Colonic mucosa (tissue), 4 donors: ENCODE measurements at regions not wholly inside any gene's neighbourhood (a gene's known extent, or its start where the extent isn't known, plus 50 kb on each side); places are given as distances from the start of the nearest gene placed in this dataset.
"Not testable (repeated sequence)": the region's sequence is repeated elsewhere in the genome, so short reads cannot be mapped to it uniquely, and the experiment has no call there.

ENCODE experiments used
- DNase-seq: peaks from one replicate; pipeline ENCODE4 v3.0.0-alpha.2; 2020
- H3K27ac ChIP-seq: fragments of 200-600 bp; one replicate; pipeline ENCODE4 v1.8.0; 2021
- H3K27me3 ChIP-seq: fragments of 200-600 bp; one replicate; pipeline ENCODE4 v1.8.0; 2021
- H3K36me3 ChIP-seq: fragments of 200-600 bp; one replicate; pipeline ENCODE4 v1.8.0; 2021
- H3K4me1 ChIP-seq: fragments of 200-600 bp; one replicate; pipeline ENCODE4 v1.8.0; 2021; ENCODE audit warnings: mild to moderate bottlenecking
- H3K4me3 ChIP-seq: fragments of 200-600 bp; one replicate; pipeline ENCODE4 v1.8.0; 2021
- H3K9ac ChIP-seq, 2 donors: one replicate each; pipeline ENCODE4 v1.7.0; 2013; ENCODE audit warnings: control low read depth in 2 of 2, low read depth in 2 of 2, low read length in 2 of 2
- H3K9me3 ChIP-seq: fragments of 200-600 bp; one replicate; pipeline ENCODE4 v1.8.0; 2021
- intact Hi-C: fragments of 100-400 bp; cut with DNase I; formaldehyde crosslinking; loops from one replicate; pipeline ENCODE4 v1.14.1; 2022
- TF ChIP-seq, protein P1 (sequence below): fragments of 200-600 bp; IDR thresholded peaks from one replicate; pipeline ENCODE4 v1.8.0; 2022; ENCODE audit warnings: antibody characterized with exemption, mild to moderate bottlenecking
- donor health status: healthy.
- donor health status: DM: no; HTN: no; CAD: no.
- donor health status: DM: no; HTN: no; CAD: no.

- H3K9ac ChIP-seq, result no peak overlapping the region
- no peaks in the 10 kb centered on the region for H3K4me1 ChIP-seq
- no peak for DNase-seq
- intact Hi-C loops, result no loop called here
- no peaks in the 10 kb centered on the region for H3K27me3 ChIP-seq
- no peak overlapping the region for H3K4me3 ChIP-seq
- H3K27ac ChIP-seq, result no peak overlapping the region
- TF ChIP-seq, protein P1, sequence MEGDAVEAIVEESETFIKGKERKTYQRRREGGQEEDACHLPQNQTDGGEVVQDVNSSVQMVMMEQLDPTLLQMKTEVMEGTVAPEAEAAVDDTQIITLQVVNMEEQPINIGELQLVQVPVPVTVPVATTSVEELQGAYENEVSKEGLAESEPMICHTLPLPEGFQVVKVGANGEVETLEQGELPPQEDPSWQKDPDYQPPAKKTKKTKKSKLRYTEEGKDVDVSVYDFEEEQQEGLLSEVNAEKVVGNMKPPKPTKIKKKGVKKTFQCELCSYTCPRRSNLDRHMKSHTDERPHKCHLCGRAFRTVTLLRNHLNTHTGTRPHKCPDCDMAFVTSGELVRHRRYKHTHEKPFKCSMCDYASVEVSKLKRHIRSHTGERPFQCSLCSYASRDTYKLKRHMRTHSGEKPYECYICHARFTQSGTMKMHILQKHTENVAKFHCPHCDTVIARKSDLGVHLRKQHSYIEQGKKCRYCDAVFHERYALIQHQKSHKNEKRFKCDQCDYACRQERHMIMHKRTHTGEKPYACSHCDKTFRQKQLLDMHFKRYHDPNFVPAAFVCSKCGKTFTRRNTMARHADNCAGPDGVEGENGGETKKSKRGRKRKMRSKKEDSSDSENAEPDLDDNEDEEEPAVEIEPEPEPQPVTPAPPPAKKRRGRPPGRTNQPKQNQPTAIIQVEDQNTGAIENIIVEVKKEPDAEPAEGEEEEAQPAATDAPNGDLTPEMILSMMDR, result peak; percentile 43
- H3K36me3 ChIP-seq, result no peaks in the 10 kb centered on the region
- no peaks in the 10 kb centered on the region for H3K9me3 ChIP-seq
Observed at GRCh38 chr5:91928754-91929521, 545.8 kb upstream of the ARRDC3 start.

DNA sequence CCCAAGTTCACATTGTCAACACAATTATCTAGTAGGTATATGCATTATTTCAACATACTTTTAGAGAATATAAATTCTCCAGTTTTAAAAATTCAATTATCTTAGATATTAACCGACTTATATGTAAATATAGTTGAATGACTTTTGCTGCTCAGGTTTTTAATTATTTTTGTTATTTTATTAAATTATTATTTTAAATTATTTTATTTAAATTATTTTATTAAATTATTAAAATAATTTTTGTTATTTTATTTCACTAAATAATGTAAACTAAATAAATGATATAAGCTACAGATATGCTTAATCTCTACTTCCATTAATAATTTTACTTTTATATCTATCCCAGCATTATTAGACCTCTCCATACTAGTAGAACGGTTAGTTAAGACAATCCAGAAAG, 544.3 kb upstream of the ARRDC3 start:
- no peaks in the 10 kb centered on the region for H3K27me3 ChIP-seq
- no peak for DNase-seq
- no peak overlapping the region for H3K9ac ChIP-seq
- H3K4me3 ChIP-seq, result no peak overlapping the region
- no peaks in the 10 kb centered on the region for H3K36me3 ChIP-seq
- H3K4me1 ChIP-seq, result no peaks in the 10 kb centered on the region
- no peak overlapping the region for H3K27ac ChIP-seq
- intact Hi-C loops, result no loop called here
- no peaks in the 10 kb centered on the region for H3K9me3 ChIP-seq
- TF ChIP-seq, protein P1, result no peak

GRCh38 chr5:91925249-91925648, 542.1 kb upstream of the ARRDC3 start:
- Histone ChIP-seq H3K27ac (no peak overlapping the region), H3K9me3 (no peaks in the 10 kb centered on the region), H3K4me1 (no peaks in the 10 kb centered on the region), H3K36me3 (no peaks in the 10 kb centered on the region), H3K9ac (no peak overlapping the region), H3K4me3 (no peak overlapping the region), H3K27me3 (no peaks in the 10 kb centered on the region)
- TF ChIP-seq, protein P1, result no peak
- no peak for DNase-seq
- intact Hi-C loops, result no loop called here

GRCh38 chr5:91917037-91917814, 534.1 kb upstream of the ARRDC3 start:
- H3K4me3 ChIP-seq, H3K4me1 ChIP-seq, H3K27me3 ChIP-seq, H3K27ac ChIP-seq, H3K9ac ChIP-seq, intact Hi-C loops, DNase-seq, H3K36me3 ChIP-seq, H3K9me3 ChIP-seq: not testable (repeated sequence)

- Histone ChIP-seq H3K9ac (no peak overlapping the region), H3K36me3 (no peaks in the 10 kb centered on the region), H3K27ac (no peak overlapping the region), H3K9me3 (no peaks in the 10 kb centered on the region), H3K4me1 (no peaks in the 10 kb centered on the region), H3K27me3 (no peaks in the 10 kb centered on the region), H3K4me3 (no peak overlapping the region)
- intact Hi-C loops, result no loop called here
- TF ChIP-seq, protein P1, result no peak
- no peak for DNase-seq
Observed at GRCh38 chr5:91910655-91911054, 527.5 kb upstream of the ARRDC3 start.

DNA sequence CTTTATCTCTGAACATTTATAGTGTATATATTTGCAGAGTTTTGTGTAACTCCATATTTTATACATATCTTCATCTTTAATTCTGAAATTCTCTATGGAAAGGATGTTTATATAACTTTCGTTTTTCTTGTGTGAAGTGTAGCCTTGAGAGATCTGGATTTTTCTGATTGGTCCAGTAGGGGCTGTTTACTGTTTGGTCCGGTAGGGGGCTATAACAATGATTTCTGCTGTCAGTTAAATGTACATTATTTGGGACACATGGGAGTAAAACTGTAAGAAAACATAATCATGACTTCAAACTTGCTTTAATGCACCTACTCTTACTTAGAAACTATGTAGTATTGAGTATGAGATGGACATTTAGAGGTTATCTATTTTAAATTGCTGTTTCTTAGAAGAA, 527.1 kb upstream of the ARRDC3 start:
- Histone ChIP-seq H3K4me1 (no peaks in the 10 kb centered on the region), H3K9ac (no peak overlapping the region), H3K27me3 (no peaks in the 10 kb centered on the region), H3K9me3 (no peaks in the 10 kb centered on the region), H3K36me3 (no peaks in the 10 kb centered on the region), H3K4me3 (no peak overlapping the region), H3K27ac (no peak overlapping the region)
- intact Hi-C loops, result no loop called here
- DNase-seq, result no peak
- TF ChIP-seq, protein P1, result no peak
